IMR-90 (cell line): ENCODE measurements at regions not wholly inside any gene's neighbourhood (a gene's known extent, or its start where the extent isn't known, plus 50 kb on each side); places are given as distances from the start of the nearest gene placed in this dataset.

ENCODE experiments used
- ATAC-seq: fragments of 200-7000 bp; cut with Tn5 transposase; 2 replicates; pipeline ENCODE4 v1.9.1; 2020; ENCODE audit warnings: low read depth, mild to moderate bottlenecking, moderate library complexity
- BruUV-seq: library from RNA; stranded (reverse); fragments of 400-500 nt; replicated peaks from 2 replicates; lab custom pipeline; 2021; lab: Mats Ljungman, UMichigan
- CTCF ChIA-PET: fragments of 300-600 bp; formaldehyde crosslinking; extraction: SDS; loops from one replicate; lab custom pipeline; 2021; ENCODE audit warnings: antibody characterized with exemption; lab: Yijun Ruan, JAX
- POLR2A ChIA-PET: fragments of 300-600 bp; sonication (Branson Sonifier 250); formaldehyde crosslinking; loops from one replicate; lab custom pipeline; 2022; ENCODE audit warnings: antibody characterized with exemption; ENCODE audit not compliant: unreplicated experiment; lab: Charles Lee
- DNase-seq: peaks from one replicate; pipeline ENCODE4 v3.0.0; 2013
- H2AFZ ChIP-seq: replicated peaks from 2 replicates; pipeline ENCODE3; 2013; ENCODE audit warnings: low read length, mild to moderate bottlenecking; ENCODE audit not compliant: poor library complexity
- H2AK5ac ChIP-seq: 2 replicates; pipeline ENCODE4 v1.6.1; 2013; ENCODE audit warnings: low read depth, low read length, inconsistent platforms
- H2AK9ac ChIP-seq: replicated peaks from 2 replicates; pipeline ENCODE3; 2013; ENCODE audit warnings: mild to moderate bottlenecking, low read depth, low read length, moderate library complexity; ENCODE audit not compliant: poor library complexity
- H2BK120ac ChIP-seq: 2 replicates; pipeline ENCODE4 v1.6.1; 2013; ENCODE audit warnings: low read depth, low read length, inconsistent platforms
- H2BK15ac ChIP-seq: 3 replicates; pipeline ENCODE4 v1.6.1; 2013; ENCODE audit warnings: low read depth, low read length, inconsistent platforms
- H2BK20ac ChIP-seq: 2 replicates; pipeline ENCODE4 v1.6.1; 2013; ENCODE audit warnings: low read depth, mild to moderate bottlenecking, inconsistent platforms, low read length, moderate library complexity
- H2BK5ac ChIP-seq: 2 replicates; pipeline ENCODE4 v1.6.1; 2013; ENCODE audit warnings: mild to moderate bottlenecking, low read depth, low read length, inconsistent platforms; ENCODE audit not compliant: poor library complexity, severe bottlenecking
- H3K14ac ChIP-seq: replicated peaks from 2 replicates; pipeline ENCODE4 v1.6.1; 2013; ENCODE audit warnings: low read depth, low read length, inconsistent platforms
- H3K18ac ChIP-seq: 2 replicates; pipeline ENCODE4 v1.6.1; 2013; ENCODE audit warnings: low read depth, low read length, control low read depth
- H3K23ac ChIP-seq: 2 replicates; pipeline ENCODE4 v1.6.1; 2013; ENCODE audit warnings: low read depth, low read length, inconsistent platforms
- H3K27ac ChIP-seq: 2 replicates; pipeline ENCODE4 v1.5.1; 2013; ENCODE audit warnings: mild to moderate bottlenecking, control low read depth, low read length; ENCODE audit not compliant: insufficient read depth
- H3K27me3 ChIP-seq: 2 replicates; pipeline ENCODE4 v1.6.1; 2013; ENCODE audit warnings: low read length; ENCODE audit not compliant: control insufficient read depth, insufficient read depth
- H3K36me3 ChIP-seq: 2 replicates; pipeline ENCODE4 v1.6.1; 2013; ENCODE audit warnings: low read length, mixed read lengths; ENCODE audit not compliant: control insufficient read depth, insufficient read depth
- H3K4ac ChIP-seq: 2 replicates; pipeline ENCODE4 v1.6.1; 2013; ENCODE audit warnings: low read depth, low read length, inconsistent platforms
- H3K4me1 ChIP-seq: 2 replicates; pipeline ENCODE4 v1.6.1; 2013; ENCODE audit warnings: low read length, mixed read lengths; ENCODE audit not compliant: control insufficient read depth, insufficient read depth
- H3K4me2 ChIP-seq: 2 replicates; pipeline ENCODE4 v1.6.1; 2013; ENCODE audit warnings: low read depth, mild to moderate bottlenecking, control low read depth, low read length, moderate library complexity
- H3K4me3 ChIP-seq: 2 replicates; pipeline ENCODE4 v1.5.1; 2013; ENCODE audit warnings: low read depth, mild to moderate bottlenecking, control low read depth, low read length, moderate library complexity; ENCODE audit not compliant: insufficient read depth
- H3K56ac ChIP-seq: 2 replicates; pipeline ENCODE4 v1.6.1; 2013; ENCODE audit warnings: low read length, inconsistent platforms; ENCODE audit not compliant: insufficient read depth; ENCODE audit errors: extremely low read depth
- H3K79me1 ChIP-seq, 2 experiments: 2 replicates each; pipeline ENCODE4 v1.6.1; 2013; ENCODE audit warnings: low read length in 2 of 2, inconsistent platforms in 1 of 2, low read depth in 1 of 2
- H3K9ac ChIP-seq: 2 replicates; pipeline ENCODE4 v1.6.1; 2013; ENCODE audit warnings: low read depth, low read length, control low read depth
- H3K9me1 ChIP-seq: 2 replicates; pipeline ENCODE4 v1.6.1; 2013; ENCODE audit warnings: low read length, inconsistent platforms; ENCODE audit not compliant: insufficient read depth
- H3K9me3 ChIP-seq: 2 replicates; pipeline ENCODE4 v1.6.1; 2013; ENCODE audit warnings: low read length; ENCODE audit not compliant: control insufficient read depth, insufficient read depth
- H4K20me1 ChIP-seq: 2 replicates; pipeline ENCODE4 v1.6.1; 2013; ENCODE audit warnings: low read length, inconsistent platforms; ENCODE audit not compliant: insufficient read depth
- H4K5ac ChIP-seq: 2 replicates; pipeline ENCODE4 v1.6.1; 2013; ENCODE audit warnings: mild to moderate bottlenecking, low read depth, low read length, control low read depth
- H4K8ac ChIP-seq, 2 experiments: 2 replicates each; pipeline ENCODE4 v1.6.1; 2013; ENCODE audit warnings: low read depth in 2 of 2, low read length in 2 of 2, control low read depth in 1 of 2, inconsistent platforms in 1 of 2
- H4K91ac ChIP-seq: 2 replicates; pipeline ENCODE4 v1.6.1; 2013; ENCODE audit warnings: low read depth, low read length, inconsistent platforms; ENCODE audit not compliant: insufficient read depth
- ELK1 ChIP-seq: fragments of 150-350 bp; IDR thresholded peaks from 2 replicates; pipeline ENCODE4 v1.6.1; 2016; ENCODE audit warnings: low read depth, mild to moderate bottlenecking, low read length, moderate library complexity, borderline replicate concordance
- WGBS, 2 experiments: methylation state at CpG; one replicate each; pipeline versions ENCODE4 v1.1.5 to v1.1.7; 2013; ENCODE audit warnings: missing lambda C conversion rate in 2 of 2; ENCODE audit not compliant: insufficient read length in 1 of 2; ENCODE audit errors: extremely low coverage in 2 of 2; 5-methylcytosine and 5-hydroxymethylcytosine counted together
- dilution Hi-C: fragments of 300-500 bp; cut with HindIII; formaldehyde crosslinking; loops from one replicate; pipeline ENCODE4 v1.14.3; 2018; ENCODE audit warnings: low sequenced_read_pairs; ENCODE audit not compliant: unreplicated experiment
- in situ Hi-C: fragments of 300-500 bp; cut with MboI; formaldehyde crosslinking; loops from 3 replicates; pipeline ENCODE4 v1.14.3; 2019; ENCODE audit warnings: low sequenced_read_pairs, inconsistent platforms, mixed read lengths
- intact Hi-C: fragments of 100-400 bp; cut with micrococcal nuclease; formaldehyde crosslinking; loops from 2 replicates; pipeline ENCODE4 v1.10.0; 2022

GRCh38 chr2:34907812-34908211 is 1308.7 kb upstream of the FAM98A start:
- ChIA-PET CTCF (no interaction called here), POLR2A (no interaction called here)
- Histone ChIP-seq H3K4me3 (no peak overlapping the region), H3K56ac (no peak overlapping the region), H3K14ac (no peak overlapping the region), H2BK15ac (no peak overlapping the region), H2AFZ (no peak overlapping the region), H4K91ac (no peak overlapping the region), H2BK20ac (no peak overlapping the region), H2BK5ac (no peak overlapping the region), H2AK5ac (no peak overlapping the region), H3K9me1 (no peaks in the 10 kb centered on the region), H3K27me3 (no peaks in the 10 kb centered on the region), H3K9ac (no peak overlapping the region), H2BK120ac (no peak overlapping the region), H3K18ac (no peak overlapping the region), H3K23ac (no peak overlapping the region), H3K4ac (no peak overlapping the region), H3K79me1 (no peaks in the 10 kb centered on the region), H3K4me1 (no peaks in the 10 kb centered on the region), H3K36me3 (no peaks in the 10 kb centered on the region), H4K8ac (no peak overlapping the region), H2AK9ac (no peak overlapping the region), H3K27ac (no peak overlapping the region), H3K4me2 (no peak overlapping the region), H4K5ac (no peak overlapping the region), H4K20me1 (no peaks in the 10 kb centered on the region), H3K9me3 (peaks cover 2% of the 10 kb centered on the region; the same call in 1 of the 2 replicates)
- DNase-seq (no peak), ATAC-seq (no peak)
- intact Hi-C loops (no loop called here), dilution Hi-C loops (no loop called here), in situ Hi-C loops (no loop called here)
- BruUV-seq = no TSS peak
- no peak for TF ChIP-seq ELK1
- no CpG with 5 or more reads among the region's 3 CpGs for WGBS, 2 experiments
